ENCODE measurements at regions not wholly inside any gene's neighbourhood (a gene's known extent, or its start where the extent isn't known, plus 50 kb on each side); places are given as distances from the start of the nearest gene placed in this dataset.

- no peak for TF ChIP-seq POLR2AphosphoS5 (IDR thresholded peaks at IDR 0.05)
- no peak for TF ChIP-seq CTCF (IDR thresholded peaks at IDR 0.05)
Measured at GRCh38 chr9:80811003-80811402, 878.3 kb downstream of the TLE1 start.

All from upper lobe of left lung (tissue), 4 donors.